Neural cell (in vitro differentiated cells): ENCODE measurements at regions not wholly inside any gene's neighbourhood (a gene's known extent, or its start where the extent isn't known, plus 50 kb on each side); places are given as distances from the start of the nearest gene placed in this dataset.

ENCODE experiments used
- H2AFZ ChIP-seq: fragments of 200-600, 300-800 bp; sonication (generic), shearing (Covaris generic); 2 replicates; pipeline ENCODE4 v1.6.0; 2014; ENCODE audit warnings: low read depth, mild to moderate bottlenecking, antibody characterized with exemption, low read length, moderate library complexity
- H3F3A ChIP-seq: fragments of 200-600 bp; shearing (Covaris generic); 2 replicates; pipeline ENCODE4 v1.6.1; 2016; ENCODE audit warnings: mild to moderate bottlenecking, moderate library complexity, mixed read lengths, antibody characterized with exemption, low read length; ENCODE audit not compliant: insufficient read depth, poor library complexity, severe bottlenecking
- H3K27ac ChIP-seq: fragments of 200-600, 300-800 bp; sonication (generic), shearing (Covaris generic); 2 replicates; pipeline ENCODE4 v1.5.1; 2014; ENCODE audit warnings: mild to moderate bottlenecking, low read length, moderate library complexity
- H3K27me3 ChIP-seq: fragments of 300-800, 200-600 bp; sonication (generic), shearing (Covaris generic); 2 replicates; pipeline ENCODE4 v1.6.0; 2014; ENCODE audit warnings: mild to moderate bottlenecking, low read depth, low read length, moderate library complexity; ENCODE audit not compliant: insufficient read depth
- H3K36me3 ChIP-seq: fragments of 300-800, 200-600 bp; sonication (generic), shearing (Covaris generic); 2 replicates; pipeline ENCODE4 v1.5.1; 2014; ENCODE audit warnings: mild to moderate bottlenecking, antibody characterized with exemption, low read length, moderate library complexity; ENCODE audit not compliant: insufficient read depth
- H3K4me2 ChIP-seq: fragments of 300-800, 200-600 bp; sonication (generic), shearing (Covaris generic); 2 replicates; pipeline ENCODE4 v1.6.0; 2014; ENCODE audit warnings: mild to moderate bottlenecking, low read length
- H3K4me3 ChIP-seq: fragments of 300-800, 200-600 bp; sonication (generic), shearing (Covaris generic); 2 replicates; pipeline ENCODE4 v1.5.1; 2014; ENCODE audit warnings: mild to moderate bottlenecking, low read length, moderate library complexity
- H3K79me2 ChIP-seq: fragments of 200-600 bp; shearing (Covaris generic); replicated peaks from 2 replicates; pipeline ENCODE4 v1.6.0; 2014; ENCODE audit warnings: mild to moderate bottlenecking, low read length, moderate library complexity; ENCODE audit not compliant: insufficient read depth
- H3K9ac ChIP-seq: fragments of 300-800, 200-600 bp; sonication (generic), shearing (Covaris generic); 2 replicates; pipeline ENCODE4 v1.6.1; 2016; ENCODE audit warnings: mild to moderate bottlenecking, low read length, mixed read lengths
- H3K9me2 ChIP-seq: fragments of 200-600 bp; shearing (Covaris generic); 2 replicates; pipeline ENCODE4 v1.6.1; 2016; ENCODE audit warnings: mild to moderate bottlenecking, low read length, mixed read lengths; ENCODE audit not compliant: insufficient read depth
- H3K9me3 ChIP-seq: fragments of 200-600, 300-800 bp; sonication (generic), shearing (Covaris generic); 2 replicates; pipeline ENCODE4 v1.6.1; 2016; ENCODE audit warnings: mild to moderate bottlenecking, mixed run types, low read length, moderate library complexity, mixed read lengths
- H4K20me1 ChIP-seq: fragments of 200-600 bp; shearing (Covaris generic); 2 replicates; pipeline ENCODE4 v1.6.1; 2016; ENCODE audit warnings: mild to moderate bottlenecking, mixed run types; ENCODE audit not compliant: insufficient read depth
- EP300 ChIP-seq: fragments of 450-650 bp; conservative IDR thresholded peaks from 2 replicates; pipeline ENCODE4 v1.6.1; 2014; ENCODE audit warnings: antibody characterized with exemption, mild to moderate bottlenecking, moderate library complexity; ENCODE audit not compliant: poor library complexity, severe bottlenecking
- EZH2 ChIP-seq: fragments of 200-600, 300-800 bp; shearing (Covaris generic), sonication (generic); IDR thresholded peaks from 2 replicates; pipeline ENCODE4 v1.6.1; 2014; ENCODE audit warnings: antibody characterized with exemption, low read length, borderline replicate concordance, mild to moderate bottlenecking; ENCODE audit not compliant: insufficient read depth, poor library complexity, severe bottlenecking
- MXI1 ChIP-seq: fragments of 450-650 bp; conservative IDR thresholded peaks from 2 replicates; pipeline ENCODE4 v1.6.1; 2014; ENCODE audit warnings: antibody characterized with exemption, mild to moderate bottlenecking; ENCODE audit not compliant: poor library complexity, severe bottlenecking
- POLR2AphosphoS5 ChIP-seq: IDR thresholded peaks from 2 replicates; pipeline ENCODE4 v1.6.1; 2012
- RAD21 ChIP-seq: fragments of 450-650 bp; conservative IDR thresholded peaks from 2 replicates; pipeline ENCODE4 v1.6.1; 2014; ENCODE audit warnings: antibody characterized with exemption, mild to moderate bottlenecking, moderate library complexity
- SMC3 ChIP-seq: fragments of 450-650 bp; conservative IDR thresholded peaks from 2 replicates; pipeline ENCODE4 v1.6.1; 2014; ENCODE audit warnings: antibody characterized with exemption, mild to moderate bottlenecking, moderate library complexity; ENCODE audit not compliant: poor library complexity
- TAF1 ChIP-seq: IDR thresholded peaks from 2 replicates; pipeline ENCODE4 v1.6.1; 2012; ENCODE audit warnings: low read depth
- TF ChIP-seq, protein P1 (sequence below): fragments of 450-650 bp; IDR thresholded peaks from 2 replicates; pipeline ENCODE4 v1.5.1; 2014; ENCODE audit warnings: antibody characterized with exemption, mild to moderate bottlenecking, moderate library complexity; ENCODE audit not compliant: poor library complexity, severe bottlenecking
- TF ChIP-seq, protein P2 (sequence below): IDR thresholded peaks from 2 replicates; pipeline ENCODE4 v1.6.1; 2012; ENCODE audit warnings: borderline replicate concordance

DNA sequence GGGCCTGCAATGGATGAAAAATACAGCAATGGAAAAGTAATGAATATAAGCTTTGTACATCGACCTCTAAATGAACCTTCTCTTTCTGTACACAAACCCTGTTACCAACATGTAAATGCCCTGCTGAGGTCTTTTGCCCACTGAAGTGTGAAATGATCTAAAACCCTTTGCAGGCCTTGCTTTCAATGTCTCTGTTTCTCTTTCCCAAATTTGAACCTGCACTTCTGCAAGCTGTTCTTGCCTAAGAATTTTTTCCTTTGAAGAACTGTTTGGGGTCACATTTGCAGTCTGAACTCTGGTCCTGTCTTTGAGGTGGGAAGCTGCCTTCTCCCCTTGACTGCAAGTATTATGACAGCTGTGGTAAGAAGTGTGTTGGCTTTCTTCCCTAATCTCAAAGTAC, 1237.1 kb downstream of the FAM181B start:
- Histone ChIP-seq H3K36me3 (no peaks in the 10 kb centered on the region), H3K79me2 (no peaks in the 10 kb centered on the region), H3F3A (no peaks in the 10 kb centered on the region), H3K4me3 (no peak overlapping the region), H2AFZ (no peak overlapping the region), H4K20me1 (no peaks in the 10 kb centered on the region), H3K27me3 (no peaks in the 10 kb centered on the region), H3K4me2 (no peak overlapping the region), H3K9me3 (no peaks in the 10 kb centered on the region), H3K9ac (no peak overlapping the region), H3K9me2 (no peaks in the 10 kb centered on the region), H3K27ac (no peak overlapping the region)
- TF ChIP-seq EZH2 = no peak
- no peak for TF ChIP-seq MXI1
- TF ChIP-seq TAF1 = no peak
- TF ChIP-seq, protein P1, sequence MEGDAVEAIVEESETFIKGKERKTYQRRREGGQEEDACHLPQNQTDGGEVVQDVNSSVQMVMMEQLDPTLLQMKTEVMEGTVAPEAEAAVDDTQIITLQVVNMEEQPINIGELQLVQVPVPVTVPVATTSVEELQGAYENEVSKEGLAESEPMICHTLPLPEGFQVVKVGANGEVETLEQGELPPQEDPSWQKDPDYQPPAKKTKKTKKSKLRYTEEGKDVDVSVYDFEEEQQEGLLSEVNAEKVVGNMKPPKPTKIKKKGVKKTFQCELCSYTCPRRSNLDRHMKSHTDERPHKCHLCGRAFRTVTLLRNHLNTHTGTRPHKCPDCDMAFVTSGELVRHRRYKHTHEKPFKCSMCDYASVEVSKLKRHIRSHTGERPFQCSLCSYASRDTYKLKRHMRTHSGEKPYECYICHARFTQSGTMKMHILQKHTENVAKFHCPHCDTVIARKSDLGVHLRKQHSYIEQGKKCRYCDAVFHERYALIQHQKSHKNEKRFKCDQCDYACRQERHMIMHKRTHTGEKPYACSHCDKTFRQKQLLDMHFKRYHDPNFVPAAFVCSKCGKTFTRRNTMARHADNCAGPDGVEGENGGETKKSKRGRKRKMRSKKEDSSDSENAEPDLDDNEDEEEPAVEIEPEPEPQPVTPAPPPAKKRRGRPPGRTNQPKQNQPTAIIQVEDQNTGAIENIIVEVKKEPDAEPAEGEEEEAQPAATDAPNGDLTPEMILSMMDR = no peak
- no peak for TF ChIP-seq EP300
- no peak for TF ChIP-seq POLR2AphosphoS5
- no peak for TF ChIP-seq SMC3
- TF ChIP-seq RAD21 = no peak
- TF ChIP-seq, protein P2, sequence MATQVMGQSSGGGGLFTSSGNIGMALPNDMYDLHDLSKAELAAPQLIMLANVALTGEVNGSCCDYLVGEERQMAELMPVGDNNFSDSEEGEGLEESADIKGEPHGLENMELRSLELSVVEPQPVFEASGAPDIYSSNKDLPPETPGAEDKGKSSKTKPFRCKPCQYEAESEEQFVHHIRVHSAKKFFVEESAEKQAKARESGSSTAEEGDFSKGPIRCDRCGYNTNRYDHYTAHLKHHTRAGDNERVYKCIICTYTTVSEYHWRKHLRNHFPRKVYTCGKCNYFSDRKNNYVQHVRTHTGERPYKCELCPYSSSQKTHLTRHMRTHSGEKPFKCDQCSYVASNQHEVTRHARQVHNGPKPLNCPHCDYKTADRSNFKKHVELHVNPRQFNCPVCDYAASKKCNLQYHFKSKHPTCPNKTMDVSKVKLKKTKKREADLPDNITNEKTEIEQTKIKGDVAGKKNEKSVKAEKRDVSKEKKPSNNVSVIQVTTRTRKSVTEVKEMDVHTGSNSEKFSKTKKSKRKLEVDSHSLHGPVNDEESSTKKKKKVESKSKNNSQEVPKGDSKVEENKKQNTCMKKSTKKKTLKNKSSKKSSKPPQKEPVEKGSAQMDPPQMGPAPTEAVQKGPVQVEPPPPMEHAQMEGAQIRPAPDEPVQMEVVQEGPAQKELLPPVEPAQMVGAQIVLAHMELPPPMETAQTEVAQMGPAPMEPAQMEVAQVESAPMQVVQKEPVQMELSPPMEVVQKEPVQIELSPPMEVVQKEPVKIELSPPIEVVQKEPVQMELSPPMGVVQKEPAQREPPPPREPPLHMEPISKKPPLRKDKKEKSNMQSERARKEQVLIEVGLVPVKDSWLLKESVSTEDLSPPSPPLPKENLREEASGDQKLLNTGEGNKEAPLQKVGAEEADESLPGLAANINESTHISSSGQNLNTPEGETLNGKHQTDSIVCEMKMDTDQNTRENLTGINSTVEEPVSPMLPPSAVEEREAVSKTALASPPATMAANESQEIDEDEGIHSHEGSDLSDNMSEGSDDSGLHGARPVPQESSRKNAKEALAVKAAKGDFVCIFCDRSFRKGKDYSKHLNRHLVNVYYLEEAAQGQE = no peak

DNA sequence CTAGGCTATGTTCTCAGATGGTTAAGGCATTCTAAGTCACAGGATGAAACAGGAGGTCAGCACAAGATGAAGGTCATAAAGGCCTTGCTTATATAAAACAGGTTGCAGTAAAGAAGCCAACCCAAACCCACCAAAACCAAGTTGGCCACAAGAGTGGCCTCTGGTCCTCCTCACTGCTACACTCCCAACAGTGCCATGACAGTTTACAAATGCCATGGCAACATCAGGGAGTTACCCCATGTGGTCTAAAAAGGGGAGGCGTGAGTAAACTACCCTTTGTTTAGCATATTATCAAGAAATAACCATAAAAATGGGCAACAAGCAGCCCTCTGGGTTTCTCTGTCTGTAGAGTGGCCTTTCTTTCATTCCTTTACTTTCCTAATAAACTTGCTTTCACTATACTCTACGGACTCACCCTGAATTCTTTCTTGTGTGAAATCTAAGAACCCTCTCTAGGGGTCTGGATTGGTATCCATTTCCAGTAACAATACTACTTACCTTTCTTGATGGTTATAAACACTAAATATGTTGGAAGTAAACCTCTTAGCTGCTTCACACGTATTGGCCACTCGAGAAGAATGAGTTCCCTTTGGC, 1237.9 kb downstream of the FAM181B start:
- no peak overlapping the region for H3K9ac ChIP-seq
- H4K20me1 ChIP-seq = no peaks in the 10 kb centered on the region
- no peak overlapping the region for H2AFZ ChIP-seq
- no peaks in the 10 kb centered on the region for H3K9me2 ChIP-seq
- H3K9me3 ChIP-seq = no peaks in the 10 kb centered on the region
- no peaks in the 10 kb centered on the region for H3K79me2 ChIP-seq
- H3K4me2 ChIP-seq = no peak overlapping the region
- TF ChIP-seq EZH2 = no peak
- TF ChIP-seq RAD21 = no peak
- TF ChIP-seq SMC3 = no peak
- no peak for TF ChIP-seq POLR2AphosphoS5
- TF ChIP-seq, protein P1 = no peak
- TF ChIP-seq EP300 = no peak
- TF ChIP-seq TAF1 = no peak
- TF ChIP-seq, protein P2 = no peak
- no peak for TF ChIP-seq MXI1
- H3F3A ChIP-seq = no peaks in the 10 kb centered on the region
- no peaks in the 10 kb centered on the region for H3K27me3 ChIP-seq
- no peak overlapping the region for H3K27ac ChIP-seq
- H3K4me3 ChIP-seq = no peak overlapping the region
- no peaks in the 10 kb centered on the region for H3K36me3 ChIP-seq
